Ascending aorta (tissue), 2 donors: ENCODE measurements at regions not wholly inside any gene's neighbourhood (a gene's known extent, or its start where the extent isn't known, plus 50 kb on each side); places are given as distances from the start of the nearest gene placed in this dataset.

Experiments
- DNase-seq, 2 donors: peaks; one replicate each; pipeline ENCODE4 v3.0.0-alpha.2; 2019; ENCODE audit warnings: low spot score in 2 of 2
- H3K27ac ChIP-seq, 2 donors: fragments of 200-600 bp; sonication (generic); one replicate each; pipeline ENCODE4 v1.5.1; 2016 to 2017; ENCODE audit warnings: mild to moderate bottlenecking in 1 of 2
- H3K27me3 ChIP-seq: fragments of 200-600 bp; sonication (generic); one replicate; pipeline ENCODE4 v1.5.1; 2017
- H3K36me3 ChIP-seq, 2 donors: fragments of 200-600 bp; sonication (generic); one replicate each; pipeline ENCODE4 v1.5.1; 2016
- H3K4me1 ChIP-seq, 2 donors: fragments of 200-600 bp; sonication (generic); one replicate each; pipeline ENCODE4 v1.5.1; 2016 to 2017; ENCODE audit warnings: mild to moderate bottlenecking in 1 of 2
- H3K4me3 ChIP-seq, 2 donors: fragments of 200-600 bp; sonication (generic); one replicate each; pipeline ENCODE4 v1.5.1; 2016 to 2017; ENCODE audit warnings: mild to moderate bottlenecking in 1 of 2
- H3K9me3 ChIP-seq, 2 donors: fragments of 200-600 bp; sonication (generic); one replicate each; pipeline ENCODE4 v1.5.1; 2016
- intact Hi-C: fragments of 100-400 bp; cut with DNase I; formaldehyde crosslinking; loops from one replicate; pipeline ENCODE4 v1.15.1; 2023
- TF ChIP-seq, protein P1 (sequence below), 3 experiments: fragments of 200-600 bp in 2 of 3; fragments of 450-650 bp in 1 of 3; sonication (generic) in 2 of 3; IDR thresholded peaks; one replicate each; pipeline ENCODE4 v1.5.1; 2016 to 2019; ENCODE audit warnings: antibody characterized with exemption in 3 of 3, mild to moderate bottlenecking in 1 of 3, moderate library complexity in 1 of 3

DNA sequence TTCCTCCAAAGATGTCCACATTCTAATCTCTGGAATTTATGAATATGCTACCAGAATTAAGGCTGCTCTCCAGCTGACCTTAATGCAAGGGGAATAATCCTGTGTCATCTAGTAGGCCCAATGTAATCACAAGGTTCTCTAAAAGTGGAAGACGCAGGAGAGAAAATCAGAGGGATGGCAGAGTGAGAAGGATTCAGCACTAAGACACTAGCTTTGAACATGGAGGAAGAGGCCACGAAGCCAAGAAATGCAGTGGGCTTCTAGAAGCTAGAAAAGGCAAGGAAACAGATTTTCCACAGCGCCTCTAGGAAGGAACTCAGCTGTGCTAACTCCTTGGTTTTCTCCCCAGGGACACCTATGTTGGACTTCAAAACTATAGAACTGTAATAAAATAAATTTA is 240.7 kb upstream of the TRAM1L1 start:
- Histone ChIP-seq H3K4me1 (no peaks in the 10 kb centered on the region), H3K27ac (no peak overlapping the region), H3K27me3 (no peaks in the 10 kb centered on the region), H3K9me3 (no peaks in the 10 kb centered on the region), H3K4me3 (no peak overlapping the region), H3K36me3 (no peaks in the 10 kb centered on the region)
- no peak for DNase-seq
- TF ChIP-seq, protein P1, sequence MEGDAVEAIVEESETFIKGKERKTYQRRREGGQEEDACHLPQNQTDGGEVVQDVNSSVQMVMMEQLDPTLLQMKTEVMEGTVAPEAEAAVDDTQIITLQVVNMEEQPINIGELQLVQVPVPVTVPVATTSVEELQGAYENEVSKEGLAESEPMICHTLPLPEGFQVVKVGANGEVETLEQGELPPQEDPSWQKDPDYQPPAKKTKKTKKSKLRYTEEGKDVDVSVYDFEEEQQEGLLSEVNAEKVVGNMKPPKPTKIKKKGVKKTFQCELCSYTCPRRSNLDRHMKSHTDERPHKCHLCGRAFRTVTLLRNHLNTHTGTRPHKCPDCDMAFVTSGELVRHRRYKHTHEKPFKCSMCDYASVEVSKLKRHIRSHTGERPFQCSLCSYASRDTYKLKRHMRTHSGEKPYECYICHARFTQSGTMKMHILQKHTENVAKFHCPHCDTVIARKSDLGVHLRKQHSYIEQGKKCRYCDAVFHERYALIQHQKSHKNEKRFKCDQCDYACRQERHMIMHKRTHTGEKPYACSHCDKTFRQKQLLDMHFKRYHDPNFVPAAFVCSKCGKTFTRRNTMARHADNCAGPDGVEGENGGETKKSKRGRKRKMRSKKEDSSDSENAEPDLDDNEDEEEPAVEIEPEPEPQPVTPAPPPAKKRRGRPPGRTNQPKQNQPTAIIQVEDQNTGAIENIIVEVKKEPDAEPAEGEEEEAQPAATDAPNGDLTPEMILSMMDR (IDR thresholded peaks at IDR 0.05) = no peak
- intact Hi-C loops = no loop called here

DNA sequence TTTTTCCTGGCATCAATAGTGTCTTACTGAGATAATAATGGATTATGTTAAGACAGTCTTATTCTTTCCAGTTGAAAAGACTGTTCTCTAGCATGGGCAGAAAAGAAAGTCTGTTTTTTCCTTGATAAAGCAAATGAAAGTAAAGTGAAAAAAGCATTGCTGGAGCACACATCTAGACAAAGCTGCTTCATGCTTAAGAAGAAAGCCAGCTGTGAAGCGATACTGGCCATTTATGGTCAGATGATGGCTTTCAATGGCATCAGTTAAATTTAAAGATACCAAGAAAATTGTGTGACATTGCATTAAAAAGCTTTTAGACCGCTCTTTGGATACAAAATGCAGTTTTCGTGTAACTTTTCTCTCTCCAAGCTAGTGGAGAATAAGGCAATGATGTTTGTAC is 242.1 kb upstream of the TRAM1L1 start:
- TF ChIP-seq, protein P1 (IDR thresholded peaks at IDR 0.05) = no peak
- intact Hi-C loops = no loop called here
- no peak overlapping the region for H3K4me3 ChIP-seq

DNA sequence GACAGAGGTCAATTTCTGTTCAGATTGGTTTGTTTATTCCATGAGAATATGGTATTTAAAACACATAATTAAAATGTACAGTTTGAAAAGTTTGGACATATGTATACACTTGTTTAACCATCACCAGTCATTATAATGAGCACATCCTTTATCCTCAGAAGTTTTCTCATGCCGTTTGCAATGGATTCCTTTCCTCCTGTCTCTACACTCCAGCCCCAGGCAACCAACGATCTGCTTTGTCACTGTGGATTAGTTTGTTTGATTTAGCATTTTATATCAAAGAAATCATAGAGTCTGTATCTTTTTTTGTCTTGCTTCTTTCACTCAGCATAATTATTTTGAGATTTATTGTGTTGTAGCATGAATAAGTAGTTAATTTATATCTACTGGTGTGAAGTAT is 243.0 kb upstream of the TRAM1L1 start:
- Histone ChIP-seq H3K27ac (no peak overlapping the region), H3K36me3 (no peaks in the 10 kb centered on the region), H3K4me1 (no peaks in the 10 kb centered on the region), H3K4me3 (no peak overlapping the region), H3K27me3 (no peaks in the 10 kb centered on the region), H3K9me3 (no peaks in the 10 kb centered on the region)
- intact Hi-C loops = no loop called here
- TF ChIP-seq, protein P1 (IDR thresholded peaks at IDR 0.05) = no peak
- no peak for DNase-seq

More for the DNA sequence above, 242.1 kb upstream of the TRAM1L1 start:
- no peaks in the 10 kb centered on the region for H3K9me3 ChIP-seq
- no peaks in the 10 kb centered on the region for H3K27me3 ChIP-seq
- H3K36me3 ChIP-seq = no peaks in the 10 kb centered on the region
- DNase-seq = no peak
- no peak overlapping the region for H3K27ac ChIP-seq
- no peaks in the 10 kb centered on the region for H3K4me1 ChIP-seq

DNA sequence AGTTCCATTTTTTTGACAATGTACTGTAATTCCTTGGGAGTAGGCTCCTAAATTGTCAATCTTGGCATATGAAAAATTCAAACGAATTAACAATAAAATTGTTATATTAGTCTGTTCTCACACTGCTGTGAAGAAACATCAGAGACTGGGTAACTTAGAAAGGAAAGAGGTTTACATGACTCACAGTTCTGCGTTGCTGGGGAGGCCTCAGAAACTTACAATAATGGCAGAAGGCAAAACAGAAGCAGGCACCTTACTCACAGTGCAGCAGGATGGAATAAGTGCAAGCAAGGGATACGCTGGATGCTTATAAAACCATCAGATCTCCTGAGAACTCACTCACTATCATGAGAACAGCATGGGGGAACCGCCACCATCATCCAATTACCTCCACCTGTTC is 246.4 kb upstream of the TRAM1L1 start:
- TF ChIP-seq, protein P1 (IDR thresholded peaks at IDR 0.05) = no peak
- intact Hi-C loops = no loop called here
- DNase-seq = no peak
- Histone ChIP-seq H3K4me3 (no peak overlapping the region), H3K27me3 (no peaks in the 10 kb centered on the region), H3K4me1 (no peaks in the 10 kb centered on the region), H3K27ac (no peak overlapping the region), H3K9me3 (no peaks in the 10 kb centered on the region), H3K36me3 (no peaks in the 10 kb centered on the region)

DNA sequence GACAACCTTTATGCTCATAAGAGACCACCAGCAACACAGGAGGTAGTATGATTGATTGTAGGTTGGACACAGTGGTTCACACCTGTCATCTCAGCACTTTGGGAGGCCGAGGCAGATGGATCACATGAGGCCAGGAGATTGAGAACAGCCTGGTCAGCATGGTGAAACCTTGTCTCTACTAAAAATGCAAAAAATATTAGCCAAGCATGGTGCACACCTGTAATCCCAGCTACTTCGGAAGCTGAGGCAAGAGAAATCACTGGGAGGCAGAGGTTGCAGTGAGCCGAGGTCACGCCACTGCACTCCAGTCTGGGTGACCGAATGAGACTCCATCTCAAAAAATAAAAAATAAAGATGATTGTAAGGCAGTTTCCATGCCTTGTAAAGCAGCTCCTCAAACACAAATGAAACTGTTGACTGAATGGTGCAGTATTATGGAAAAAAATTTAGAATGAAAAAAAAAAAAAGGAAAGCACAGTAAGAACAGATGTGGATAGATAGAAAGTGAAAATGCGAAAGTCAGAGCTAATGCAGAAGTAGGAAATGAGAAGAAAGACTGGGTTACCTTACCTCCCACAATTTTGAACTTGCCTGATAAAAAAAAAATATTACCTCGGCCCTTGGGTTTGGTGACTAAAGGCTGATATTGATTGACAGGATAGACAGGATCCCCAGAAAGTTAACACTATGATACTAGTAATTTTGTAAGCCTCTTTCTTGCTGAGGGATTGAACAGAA is 249.2 kb upstream of the TRAM1L1 start:
- intact Hi-C loops = no loop called here
- H3K27ac ChIP-seq = no peak overlapping the region
- H3K27me3 ChIP-seq = no peaks in the 10 kb centered on the region
- TF ChIP-seq, protein P1 (IDR thresholded peaks at IDR 0.05) = no peak
- no peak for DNase-seq
- H3K36me3 ChIP-seq = no peaks in the 10 kb centered on the region
- no peaks in the 10 kb centered on the region for H3K9me3 ChIP-seq
- H3K4me3 ChIP-seq = no peak overlapping the region
- no peaks in the 10 kb centered on the region for H3K4me1 ChIP-seq

DNA sequence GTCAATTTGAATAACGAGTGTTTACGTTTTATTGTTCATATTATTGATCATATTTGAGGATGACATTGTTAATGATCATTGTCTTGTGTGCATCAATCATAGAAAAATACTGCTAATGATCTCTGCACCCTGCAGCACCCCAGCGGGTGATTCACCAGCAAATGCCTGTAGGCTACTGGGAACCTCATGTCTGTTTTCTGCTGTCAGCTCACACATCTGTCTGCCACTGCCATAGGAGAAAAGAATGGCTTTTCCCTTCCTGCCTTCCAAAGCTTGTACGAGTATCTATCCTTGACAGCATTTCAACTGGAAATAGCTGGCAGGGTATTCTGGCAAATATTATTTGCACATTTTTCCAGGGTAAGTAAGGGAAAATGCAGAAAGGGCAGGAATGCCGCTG is 272.1 kb upstream of the TRAM1L1 start:
- no peaks in the 10 kb centered on the region for H3K36me3 ChIP-seq
- no peak overlapping the region for H3K4me3 ChIP-seq
- H3K27ac ChIP-seq = no peak overlapping the region
- no peaks in the 10 kb centered on the region for H3K9me3 ChIP-seq
- H3K27me3 ChIP-seq = no peaks in the 10 kb centered on the region
- no peak for DNase-seq
- H3K4me1 ChIP-seq = no peaks in the 10 kb centered on the region
- intact Hi-C loops = no loop called here
- TF ChIP-seq, protein P1 (IDR thresholded peaks at IDR 0.05) = no peak
